T-helper 1 cell treated with Interleukin-12 subunit alpha and Interleukin-12 subunit beta and Interleukin-4 antibody, amounts not matched to agents 30 ng/mL and 1 ng/mL, for 36 hours (primary cell): ENCODE measurements at regions not wholly inside any gene's neighbourhood (a gene's known extent, or its start where the extent isn't known, plus 50 kb on each side); places are given as distances from the start of the nearest gene placed in this dataset.
"Not testable (repeated sequence)": the region's sequence is repeated elsewhere in the genome, so short reads cannot be mapped to it uniquely, and the experiment has no call there.

Experiments
- intact Hi-C: fragments of 100-400 bp; cut with micrococcal nuclease; formaldehyde crosslinking; loops from one replicate; pipeline ENCODE4 v1.15.1; 2024

DNA sequence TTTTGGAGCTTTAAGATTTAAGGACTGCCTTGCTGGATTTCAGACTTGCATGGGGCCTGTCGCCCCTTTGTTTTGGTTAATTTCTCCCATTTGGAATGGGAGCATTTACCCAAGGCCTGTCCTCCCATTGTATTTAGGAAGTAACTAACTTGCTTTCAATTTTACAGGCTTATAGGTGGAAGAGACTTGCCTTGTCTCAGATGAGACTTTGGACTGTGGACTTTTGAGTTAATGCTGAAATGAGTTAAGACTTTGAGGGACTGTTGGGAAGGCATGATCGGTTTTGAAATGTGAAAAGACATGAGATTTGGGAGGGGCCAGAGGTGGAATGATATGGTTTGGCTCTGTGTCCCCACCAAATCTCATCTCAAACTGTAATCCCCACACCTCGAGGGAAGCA is 56.5 kb upstream of the TNFSF10 start:
- intact Hi-C loops, result loop anchor here (1.0 to 10.0 kb wide), 6 partner anchors 13 to 1325 kb away; partner anchors contain the start of gene TNFSF10

DNA sequence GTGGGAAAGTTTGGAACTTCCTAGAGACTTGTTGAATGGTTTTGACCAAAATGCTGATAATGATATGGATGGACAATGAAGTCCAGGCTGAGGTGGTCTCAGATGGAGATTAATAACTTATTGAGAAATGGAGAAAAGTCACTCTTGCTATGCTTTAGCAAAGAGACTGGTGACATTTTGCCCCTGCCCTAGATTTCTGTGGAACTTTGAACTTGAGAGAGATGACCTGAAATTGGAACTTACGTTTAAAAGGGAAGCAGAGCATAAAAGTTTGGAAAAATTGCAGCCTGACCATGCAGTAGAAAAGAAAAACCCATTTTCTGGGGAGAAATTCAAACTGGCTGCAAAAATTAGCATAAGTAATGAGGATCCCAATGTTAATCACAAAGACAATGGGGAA is 55.5 kb upstream of the TNFSF10 start:
- intact Hi-C loops, result not testable (repeated sequence)

DNA sequence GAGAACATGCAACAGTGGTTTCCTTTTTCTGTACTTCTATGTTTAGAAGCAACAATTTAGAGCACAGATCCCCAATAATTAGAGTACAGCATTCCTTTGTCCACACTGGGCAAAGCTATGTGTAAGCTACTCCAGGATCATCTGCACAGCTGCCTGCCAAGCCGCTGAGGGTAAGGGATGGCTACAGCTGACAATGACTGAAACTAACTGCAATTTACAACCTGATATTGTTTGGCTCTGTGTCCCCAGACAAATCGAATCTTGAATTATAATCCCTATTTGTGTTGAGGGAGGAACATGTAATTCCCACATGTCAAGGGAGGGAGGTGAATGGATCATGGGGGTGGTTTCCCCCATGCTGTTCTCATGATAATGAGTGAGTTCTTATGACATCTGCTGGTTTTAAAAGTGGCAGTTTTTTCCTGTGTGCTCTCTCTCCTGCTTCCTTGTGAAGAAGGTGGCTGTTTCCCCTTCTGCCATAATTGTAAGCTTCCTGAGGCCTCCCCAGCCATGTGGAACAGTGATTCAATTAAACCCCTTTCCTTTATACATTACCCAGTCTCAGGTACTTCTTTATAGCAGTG is 54.8 kb upstream of the TNFSF10 start:
- intact Hi-C loops, result no loop called here

DNA sequence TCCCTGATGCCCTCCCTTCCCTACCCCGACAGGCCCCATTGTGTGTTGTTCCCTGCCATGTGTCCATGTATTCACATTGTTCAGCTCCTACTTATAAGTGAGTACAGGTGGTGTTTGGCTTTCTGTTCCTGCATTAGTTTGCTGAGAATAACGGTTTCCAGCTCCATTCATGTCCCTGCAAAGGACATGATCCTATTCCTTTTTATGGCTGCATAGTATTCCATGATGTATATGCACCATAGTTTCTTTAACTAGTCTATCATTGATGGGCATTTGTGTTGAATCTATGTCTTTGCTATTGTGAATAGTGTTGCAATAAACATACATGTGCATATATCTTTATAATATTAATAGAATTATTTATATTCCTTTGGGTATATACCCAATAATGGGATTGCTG is 52.1 kb upstream of the TNFSF10 start:
- intact Hi-C loops, result no loop called here

DNA sequence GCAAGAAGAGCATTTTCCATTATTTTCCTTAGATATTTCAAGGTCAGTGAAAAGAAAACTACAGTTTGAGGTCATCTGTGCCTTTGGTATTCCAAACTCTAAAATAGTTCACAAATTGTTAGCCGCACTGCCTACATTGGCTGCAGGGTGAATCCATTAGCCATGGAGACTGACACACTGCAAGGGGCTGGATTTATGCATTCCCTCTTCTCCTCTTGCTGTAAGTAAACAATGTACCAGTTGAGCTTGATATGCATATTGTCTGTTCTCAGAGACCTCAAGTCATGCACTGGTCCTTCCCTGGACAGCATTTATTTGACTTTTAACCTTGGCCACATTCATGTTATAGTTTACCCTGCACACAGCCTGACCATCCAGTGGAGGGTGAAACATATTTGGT is 50.2 kb upstream of the TNFSF10 start:
- intact Hi-C loops, result no loop called here
